HepG2 (cell line): ENCODE measurements at regions not wholly inside any gene's neighbourhood (a gene's known extent, or its start where the extent isn't known, plus 50 kb on each side); places are given as distances from the start of the nearest gene placed in this dataset.

ENCODE experiments used
- ATAC-seq: fragments of 200-7000 bp; cut with Tn5 transposase; 3 replicates; pipeline ENCODE4 v1.9.1; 2020; ENCODE audit warnings: mild to moderate bottlenecking, moderate library complexity
- BruUV-seq: library from RNA; stranded (reverse); fragments of 400-500 nt; replicated peaks from 2 replicates; lab custom pipeline; 2021; lab: Mats Ljungman, UMichigan
- CTCF ChIA-PET: fragments of 300-600 bp; formaldehyde crosslinking; extraction: SDS; loops from one replicate; lab custom pipeline; 2021; ENCODE audit warnings: low total read pairs, inconsistent platforms, low intra/inter-chr PET ratio; lab: Yijun Ruan, JAX
- POLR2A ChIA-PET: fragments of 350-600 bp; sonication (Branson Sonifier 250); formaldehyde crosslinking; loops from one replicate; lab custom pipeline; 2020; ENCODE audit warnings: antibody characterized with exemption, inconsistent platforms; lab: Yijun Ruan, JAX
- DNase-seq: peaks from one replicate; pipeline ENCODE4 v3.0.0-alpha.2; 2015; ENCODE audit warnings: low spot score
- FAIRE-seq: peaks from 3 replicates; lab custom pipeline; 2011; peaks lifted over from hg19 to GRCh38; lab: Jason Lieb, UNC
- H2AFZ ChIP-seq: one replicate; pipeline ENCODE4 v1.6.1; 2011; ENCODE audit warnings: low read length, inconsistent platforms
- H3K27ac ChIP-seq: fragments of 300-600 bp; 3 replicates; pipeline ENCODE4 v1.8.0; 2011; ENCODE audit warnings: mixed run types, mild to moderate bottlenecking, mixed read lengths, low read length, inconsistent platforms; ENCODE audit not compliant: insufficient read depth; ENCODE audit errors: extremely low read length
- H3K27me3 ChIP-seq, 2 experiments: fragments of 200-600 bp in 1 of 2; 2 replicates in 1 of 2; 3 replicates in 1 of 2; pipeline versions ENCODE4 v1.6.0 to v1.8.0; 2011; ENCODE audit warnings: low read length in 2 of 2, mild to moderate bottlenecking in 2 of 2, moderate library complexity in 2 of 2, inconsistent platforms in 1 of 2; ENCODE audit not compliant: insufficient read depth in 2 of 2, control insufficient read depth in 1 of 2
- H3K36me3 ChIP-seq, 2 experiments: fragments of 200-600 bp in 1 of 2; replicated peaks in 1 of 2; 2 replicates in 1 of 2; 3 replicates in 1 of 2; pipeline versions ENCODE4 v1.5.1 to v1.8.0; 2011; ENCODE audit warnings: low read length in 2 of 2, inconsistent platforms in 1 of 2; ENCODE audit not compliant: insufficient read depth in 2 of 2, control insufficient read depth in 1 of 2
- H3K4me1 ChIP-seq: 2 replicates; pipeline ENCODE4 v1.5.1; 2012; ENCODE audit warnings: low read length, inconsistent platforms; ENCODE audit not compliant: insufficient read depth
- H3K4me2 ChIP-seq: 2 replicates; pipeline ENCODE4 v1.6.0; 2011; ENCODE audit warnings: low read depth, low read length, inconsistent platforms
- H3K4me3 ChIP-seq, 3 experiments: fragments of 200-600 bp in 1 of 3; sonication (generic), shearing (Covaris generic) in 1 of 3; replicated peaks in 1 of 3; 2 replicates each; pipeline ENCODE4 v1.5.1; 2011 to 2016; ENCODE audit warnings: low read length in 3 of 3, inconsistent platforms in 2 of 3, low read depth in 2 of 3, mild to moderate bottlenecking in 2 of 3, control low read depth in 1 of 3, mixed read lengths in 1 of 3; ENCODE audit not compliant: insufficient read depth in 1 of 3
- H3K79me2 ChIP-seq: one replicate; pipeline ENCODE4 v1.6.1; 2011; ENCODE audit warnings: low read length, inconsistent platforms; ENCODE audit not compliant: insufficient read depth
- H3K9ac ChIP-seq: 2 replicates; pipeline ENCODE4 v1.6.0; 2011; ENCODE audit warnings: mild to moderate bottlenecking, low read depth, low read length, inconsistent platforms; ENCODE audit not compliant: insufficient read depth
- H3K9me3 ChIP-seq: 2 replicates; pipeline ENCODE4 v1.5.1; 2012; ENCODE audit warnings: mild to moderate bottlenecking, low read length
- H4K20me1 ChIP-seq: 2 replicates; pipeline ENCODE4 v1.6.0; 2011; ENCODE audit warnings: inconsistent platforms, mild to moderate bottlenecking, low read length, moderate library complexity; ENCODE audit not compliant: insufficient read depth
- GATA4 ChIP-seq: sonication (generic); IDR thresholded peaks from 2 replicates; pipeline ENCODE4 v1.6.1; 2016; ENCODE audit warnings: antibody characterized with exemption, low read depth, borderline replicate concordance
- KLF12 ChIP-seq: sonication (generic); formaldehyde crosslinking; IDR thresholded peaks from 2 replicates; pipeline ENCODE4 v1.4.0; 2020; ENCODE audit warnings: missing genetic modification reagents, borderline replicate concordance
- MIXL1 ChIP-seq: IDR thresholded peaks from 2 replicates; pipeline ENCODE4 v1.6.1; 2016
- NKX3-1 ChIP-seq: sonication (generic); formaldehyde crosslinking; IDR thresholded peaks from 2 replicates; pipeline ENCODE4 v1.5.0; 2020; ENCODE audit warnings: missing genetic modification reagents
- POGZ ChIP-seq: sonication (generic); formaldehyde crosslinking; IDR thresholded peaks from 2 replicates; pipeline ENCODE4 v1.4.0; 2020; ENCODE audit warnings: mild to moderate bottlenecking, missing genetic modification reagents
- SIX1 ChIP-seq: sonication (generic); formaldehyde crosslinking; IDR thresholded peaks from 2 replicates; pipeline ENCODE4 v1.4.0; 2020; ENCODE audit warnings: missing genetic modification reagents, borderline replicate concordance
- TBX3 ChIP-seq: fragments of 450-650 bp; IDR thresholded peaks from 2 replicates; pipeline ENCODE4 v1.6.1; 2017; ENCODE audit warnings: antibody characterized with exemption, mild to moderate bottlenecking, inconsistent platforms, borderline replicate concordance
- THAP11 ChIP-seq: IDR thresholded peaks from 2 replicates; pipeline ENCODE4 v1.6.1; 2016; ENCODE audit warnings: missing biosample characterization, missing genetic modification reagents
- THYN1 ChIP-seq: sonication (generic); formaldehyde crosslinking; IDR thresholded peaks from 2 replicates; pipeline ENCODE4 v1.8.1; 2023; ENCODE audit warnings: low read depth, mild to moderate bottlenecking, moderate library complexity, missing genetic modification reagents, borderline replicate concordance
- ZBTB8A ChIP-seq: sonication (generic); formaldehyde crosslinking; IDR thresholded peaks from 2 replicates; pipeline ENCODE4 v1.4.0; 2020; ENCODE audit warnings: mild to moderate bottlenecking, low read depth, missing genetic modification reagents, borderline replicate concordance
- ZIK1 ChIP-seq: sonication (generic); formaldehyde crosslinking; IDR thresholded peaks from 2 replicates; pipeline ENCODE4 v1.5.0; 2020; ENCODE audit warnings: mild to moderate bottlenecking, low read depth, missing genetic modification reagents, borderline replicate concordance
- ZNF354B ChIP-seq: sonication (generic); formaldehyde crosslinking; IDR thresholded peaks from 2 replicates; pipeline ENCODE4 v1.8.0; 2022; ENCODE audit warnings: mild to moderate bottlenecking, missing genetic modification reagents
- ZNF432 ChIP-seq: sonication (generic); formaldehyde crosslinking; IDR thresholded peaks from 2 replicates; pipeline ENCODE4 v1.5.0; 2020; ENCODE audit warnings: missing genetic modification reagents, mild to moderate bottlenecking, borderline replicate concordance
- ZNF720 ChIP-seq: sonication (generic); formaldehyde crosslinking; IDR thresholded peaks from 2 replicates; pipeline ENCODE4 v1.4.0; 2020; ENCODE audit warnings: missing genetic modification reagents
- ZNF792 ChIP-seq: IDR thresholded peaks from 2 replicates; pipeline ENCODE4 v1.6.1; 2016
- ZZZ3 ChIP-seq: sonication (generic); formaldehyde crosslinking; IDR thresholded peaks from 2 replicates; pipeline ENCODE4 v1.4.0; 2020; ENCODE audit warnings: missing genetic modification reagents, mild to moderate bottlenecking, borderline replicate concordance
- WGBS: methylation state at CpG from one replicate; pipeline ENCODE4 v1.1.6; 2017; ENCODE audit warnings: low lambda C conversion rate; 5-methylcytosine and 5-hydroxymethylcytosine counted together
- in situ Hi-C: cut with HindIII; loops from 2 replicates; pipeline ENCODE4 v1.10.0; 2017; ENCODE audit warnings: low pct_unique_long_range_greater_than_20kb; ENCODE audit not compliant: extremely low pct_ligation_motif_present
- intact Hi-C: fragments of 100-400 bp; cut with micrococcal nuclease; formaldehyde crosslinking; loops from one replicate; pipeline ENCODE4 v1.10.0; 2022; ENCODE audit not compliant: unreplicated experiment

GRCh38 chr4:151940926-151941617 lies 180.3 kb upstream of the GATB start:
- in situ Hi-C loops = no loop called here
- no TSS peak for BruUV-seq
- no peaks in the 10 kb centered on the region for H3K79me2 ChIP-seq
- ChIA-PET POLR2A (no interaction called here), CTCF (no interaction called here)
- FAIRE-seq (no peak), ATAC-seq (no peak), DNase-seq (no peak)
- H3K4me2 ChIP-seq = no peak overlapping the region
- H3K27me3 ChIP-seq = no peaks in the 10 kb centered on the region
- WGBS = 2% methylated on average over 3 of the region's 3 CpGs
- intact Hi-C loops = no loop called here
- no peaks in the 10 kb centered on the region for H4K20me1 ChIP-seq
- no peak overlapping the region for H3K4me3 ChIP-seq
- H3K9ac ChIP-seq = no peak overlapping the region
- no peaks in the 10 kb centered on the region for H3K36me3 ChIP-seq
- H3K4me1 ChIP-seq = no peaks in the 10 kb centered on the region
- H3K27ac ChIP-seq = no peak overlapping the region
- no peak for TF ChIP-seq GATA4
- no peak for TF ChIP-seq ZNF720 (CRISPR knock-in tag)
- TF ChIP-seq NKX3-1 (CRISPR knock-in tag) = no peak
- TF ChIP-seq, all 625 proteins: peak for 0
- Histone ChIP-seq H2AFZ (no peak overlapping the region), H3K9me3 (peaks cover 8% of the 10 kb centered on the region; the same call in 1 of the 2 replicates)

- Histone ChIP-seq H4K20me1 (no peaks in the 10 kb centered on the region), H3K36me3 (no peaks in the 10 kb centered on the region), H3K27me3 (no peaks in the 10 kb centered on the region), H3K79me2 (no peaks in the 10 kb centered on the region), H3K4me1 (no peaks in the 10 kb centered on the region), H3K4me3 (no peak overlapping the region), H3K4me2 (no peak overlapping the region), H3K9ac (no peak overlapping the region), H3K9me3 (peaks cover under 1% of the 10 kb centered on the region; the same call in 1 of the 2 replicates), H2AFZ (no peak overlapping the region), H3K27ac (no peak overlapping the region)
- intact Hi-C loops = no loop called here
- CTCF ChIA-PET = no interaction called here
- DNase-seq (no peak), ATAC-seq (no peak), FAIRE-seq (no peak)
- no TSS peak for BruUV-seq
- in situ Hi-C loops = no loop called here
- POLR2A ChIA-PET = no interaction called here
- TF ChIP-seq ZNF432 (CRISPR knock-in tag) (no peak), THYN1 (CRISPR knock-in tag) (no peak), ZIK1 (CRISPR knock-in tag) (no peak), ZNF792 (CRISPR knock-in tag) (no peak), THAP11 (CRISPR knock-in tag) (no peak), KLF12 (CRISPR knock-in tag) (no peak), ZBTB8A (no peak), TBX3 (no peak), MIXL1 (CRISPR knock-in tag) (no peak), SIX1 (CRISPR knock-in tag) (no peak), POGZ (no peak), ZZZ3 (CRISPR knock-in tag) (no peak), ZNF354B (no peak)
- TF ChIP-seq, all 625 proteins: peak for 0
- 43% methylated on average over 2 of the region's 2 CpGs for WGBS
Observed at GRCh38 chr4:151940291-151940690, 179.5 kb upstream of the GATB start.
